Fibroblast of lung (primary cell): ENCODE measurements at regions not wholly inside any gene's neighbourhood (a gene's known extent, or its start where the extent isn't known, plus 50 kb on each side); places are given as distances from the start of the nearest gene placed in this dataset.

Experiments
- EZH2 ChIP-seq: IDR thresholded peaks from 2 replicates; pipeline ENCODE4 v1.5.1; 2012; ENCODE audit warnings: low read length, control low read depth, mild to moderate bottlenecking; ENCODE audit errors: missing control alignments
- TF ChIP-seq, protein P1 (sequence below), 2 donors: IDR thresholded peaks in 1 of 2; conservative IDR thresholded peaks in 1 of 2; 1 replicate in 1 of 2; 2 replicates in 1 of 2; pipeline ENCODE4 v1.5.1; 2011 to 2012; ENCODE audit warnings: low read length in 2 of 2, control low read depth in 1 of 2, inconsistent platforms in 1 of 2, low read depth in 1 of 2, mild to moderate bottlenecking in 1 of 2

GRCh38 chr2:150832686-150833085, 345.2 kb upstream of the RND3 start:
- TF ChIP-seq, protein P1, sequence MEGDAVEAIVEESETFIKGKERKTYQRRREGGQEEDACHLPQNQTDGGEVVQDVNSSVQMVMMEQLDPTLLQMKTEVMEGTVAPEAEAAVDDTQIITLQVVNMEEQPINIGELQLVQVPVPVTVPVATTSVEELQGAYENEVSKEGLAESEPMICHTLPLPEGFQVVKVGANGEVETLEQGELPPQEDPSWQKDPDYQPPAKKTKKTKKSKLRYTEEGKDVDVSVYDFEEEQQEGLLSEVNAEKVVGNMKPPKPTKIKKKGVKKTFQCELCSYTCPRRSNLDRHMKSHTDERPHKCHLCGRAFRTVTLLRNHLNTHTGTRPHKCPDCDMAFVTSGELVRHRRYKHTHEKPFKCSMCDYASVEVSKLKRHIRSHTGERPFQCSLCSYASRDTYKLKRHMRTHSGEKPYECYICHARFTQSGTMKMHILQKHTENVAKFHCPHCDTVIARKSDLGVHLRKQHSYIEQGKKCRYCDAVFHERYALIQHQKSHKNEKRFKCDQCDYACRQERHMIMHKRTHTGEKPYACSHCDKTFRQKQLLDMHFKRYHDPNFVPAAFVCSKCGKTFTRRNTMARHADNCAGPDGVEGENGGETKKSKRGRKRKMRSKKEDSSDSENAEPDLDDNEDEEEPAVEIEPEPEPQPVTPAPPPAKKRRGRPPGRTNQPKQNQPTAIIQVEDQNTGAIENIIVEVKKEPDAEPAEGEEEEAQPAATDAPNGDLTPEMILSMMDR (conservative IDR thresholded peaks at IDR 0.05 in 1 of 2, IDR thresholded peaks at IDR 0.05 in 1 of 2; ENCODE audit: low read depth in 1 of 2, low read length in 2 of 2) = no peak
- no peak for TF ChIP-seq EZH2
